T-helper 1 cell treated with Interleukin-12 subunit alpha and Interleukin-12 subunit beta and Interleukin-4 antibody, amounts not matched to agents 30 μg/mL and 1 μg/mL, for 36 hours (primary cell): ENCODE measurements at regions not wholly inside any gene's neighbourhood (a gene's known extent, or its start where the extent isn't known, plus 50 kb on each side); places are given as distances from the start of the nearest gene placed in this dataset.

ENCODE experiments used
- H3K27ac Mint-ChIP-seq: one replicate; pipeline ENCODE4 v1.8.0; 2021; ENCODE audit warnings: mild to moderate bottlenecking, mixed read lengths
- H3K27me3 Mint-ChIP-seq: one replicate; pipeline ENCODE4 v1.8.0; 2021; ENCODE audit warnings: low read depth, mixed read lengths
- H3K36me3 Mint-ChIP-seq: one replicate; pipeline ENCODE4 v1.8.0; 2021; ENCODE audit warnings: low read depth, mixed read lengths
- H3K4me1 Mint-ChIP-seq: one replicate; pipeline ENCODE4 v1.8.0; 2021; ENCODE audit warnings: low read depth, mixed read lengths
- H3K4me3 Mint-ChIP-seq: one replicate; pipeline ENCODE4 v1.8.0; 2021; ENCODE audit warnings: mild to moderate bottlenecking, moderate library complexity, mixed read lengths
- H3K9me3 Mint-ChIP-seq: one replicate; pipeline ENCODE4 v1.8.0; 2021; ENCODE audit warnings: mixed read lengths

GRCh38 chr10:4217653-4218052 lies 432.6 kb upstream of the KLF6 start:
- Mint-ChIP-seq H3K36me3 (no peaks in the 10 kb centered on the region), H3K4me1 (no peaks in the 10 kb centered on the region), H3K27me3 (peaks cover 18% of the 10 kb centered on the region), H3K9me3 (no peaks in the 10 kb centered on the region), H3K27ac (no peak overlapping the region), H3K4me3 (no peak overlapping the region)

GRCh38 chr10:4217187-4217586 lies 432.2 kb upstream of the KLF6 start:
- Mint-ChIP-seq H3K27me3 (peaks cover 18% of the 10 kb centered on the region), H3K9me3 (no peaks in the 10 kb centered on the region), H3K27ac (no peak overlapping the region), H3K4me1 (no peaks in the 10 kb centered on the region), H3K4me3 (no peak overlapping the region), H3K36me3 (no peaks in the 10 kb centered on the region)

GRCh38 chr10:4216726-4217125 lies 431.7 kb upstream of the KLF6 start:
- Mint-ChIP-seq H3K27ac (no peak overlapping the region), H3K4me3 (no peak overlapping the region), H3K9me3 (no peaks in the 10 kb centered on the region), H3K27me3 (peaks cover 18% of the 10 kb centered on the region), H3K4me1 (no peaks in the 10 kb centered on the region), H3K36me3 (no peaks in the 10 kb centered on the region)

- peaks cover 18% of the 10 kb centered on the region for H3K27me3 Mint-ChIP-seq
- no peaks in the 10 kb centered on the region for H3K9me3 Mint-ChIP-seq
- H3K36me3 Mint-ChIP-seq: no peaks in the 10 kb centered on the region
- H3K27ac Mint-ChIP-seq: no peak overlapping the region
- H3K4me3 Mint-ChIP-seq: no peak overlapping the region
- no peaks in the 10 kb centered on the region for H3K4me1 Mint-ChIP-seq
These were observed 431.1 kb upstream of the KLF6 start for GRCh38 chr10:4215963-4216575.

- Mint-ChIP-seq H3K27me3 (peaks cover 18% of the 10 kb centered on the region), H3K27ac (no peak overlapping the region), H3K4me1 (no peaks in the 10 kb centered on the region), H3K36me3 (no peaks in the 10 kb centered on the region), H3K9me3 (no peaks in the 10 kb centered on the region), H3K4me3 (no peak overlapping the region)
These were observed 430.5 kb upstream of the KLF6 start for GRCh38 chr10:4215485-4215884.

GRCh38 chr10:4214908-4215307 lies 429.9 kb upstream of the KLF6 start:
- no peaks in the 10 kb centered on the region for H3K4me1 Mint-ChIP-seq
- no peak overlapping the region for H3K4me3 Mint-ChIP-seq
- H3K27me3 Mint-ChIP-seq: peaks cover 18% of the 10 kb centered on the region
- H3K27ac Mint-ChIP-seq: no peak overlapping the region
- no peaks in the 10 kb centered on the region for H3K9me3 Mint-ChIP-seq
- H3K36me3 Mint-ChIP-seq: no peaks in the 10 kb centered on the region

- H3K4me1 Mint-ChIP-seq: no peaks in the 10 kb centered on the region
- no peaks in the 10 kb centered on the region for H3K9me3 Mint-ChIP-seq
- H3K36me3 Mint-ChIP-seq: no peaks in the 10 kb centered on the region
- H3K27me3 Mint-ChIP-seq: peaks cover 21% of the 10 kb centered on the region
- H3K27ac Mint-ChIP-seq: no peak overlapping the region
- H3K4me3 Mint-ChIP-seq: no peak overlapping the region
These were observed 428.4 kb upstream of the KLF6 start for GRCh38 chr10:4213441-4213840.

- Mint-ChIP-seq H3K9me3 (no peaks in the 10 kb centered on the region), H3K4me3 (no peak overlapping the region), H3K27me3 (peaks cover 28% of the 10 kb centered on the region), H3K27ac (no peak overlapping the region), H3K4me1 (no peaks in the 10 kb centered on the region), H3K36me3 (no peaks in the 10 kb centered on the region)
These were observed 427.2 kb upstream of the KLF6 start for GRCh38 chr10:4212111-4212630.

- no peak overlapping the region for H3K27ac Mint-ChIP-seq
- H3K4me3 Mint-ChIP-seq: no peak overlapping the region
- no peaks in the 10 kb centered on the region for H3K9me3 Mint-ChIP-seq
- H3K4me1 Mint-ChIP-seq: no peaks in the 10 kb centered on the region
- H3K27me3 Mint-ChIP-seq: peaks cover 13% of the 10 kb centered on the region
- no peaks in the 10 kb centered on the region for H3K36me3 Mint-ChIP-seq
These were observed 423.5 kb upstream of the KLF6 start for GRCh38 chr10:4208499-4208898.

- peaks cover 2% of the 10 kb centered on the region for H3K36me3 Mint-ChIP-seq
- H3K9me3 Mint-ChIP-seq: no peaks in the 10 kb centered on the region
- H3K4me1 Mint-ChIP-seq: no peaks in the 10 kb centered on the region
- peaks cover 13% of the 10 kb centered on the region for H3K27me3 Mint-ChIP-seq
- no peak overlapping the region for H3K27ac Mint-ChIP-seq
- no peak overlapping the region for H3K4me3 Mint-ChIP-seq
These were observed 420.1 kb upstream of the KLF6 start for GRCh38 chr10:4205113-4205512.

- Mint-ChIP-seq H3K4me1 (no peaks in the 10 kb centered on the region), H3K9me3 (no peaks in the 10 kb centered on the region), H3K4me3 (no peak overlapping the region), H3K36me3 (peaks cover 2% of the 10 kb centered on the region), H3K27me3 (peaks cover 5% of the 10 kb centered on the region), H3K27ac (no peak overlapping the region)
These were observed 417.9 kb upstream of the KLF6 start for GRCh38 chr10:4202938-4203337.

GRCh38 chr10:4201866-4202825 lies 417.1 kb upstream of the KLF6 start:
- no peaks in the 10 kb centered on the region for H3K27me3 Mint-ChIP-seq
- H3K9me3 Mint-ChIP-seq: no peaks in the 10 kb centered on the region
- peaks cover 2% of the 10 kb centered on the region for H3K36me3 Mint-ChIP-seq
- no peaks in the 10 kb centered on the region for H3K4me1 Mint-ChIP-seq
- no peak overlapping the region for H3K27ac Mint-ChIP-seq
- H3K4me3 Mint-ChIP-seq: no peak overlapping the region

- Mint-ChIP-seq H3K36me3 (peaks cover 2% of the 10 kb centered on the region), H3K27me3 (no peaks in the 10 kb centered on the region), H3K9me3 (no peaks in the 10 kb centered on the region), H3K4me3 (no peak overlapping the region), H3K27ac (no peak overlapping the region), H3K4me1 (no peaks in the 10 kb centered on the region)
These were observed 414.2 kb upstream of the KLF6 start for GRCh38 chr10:4199196-4199595.

GRCh38 chr10:4198216-4198615 lies 413.2 kb upstream of the KLF6 start:
- Mint-ChIP-seq H3K36me3 (peaks cover 2% of the 10 kb centered on the region), H3K9me3 (no peaks in the 10 kb centered on the region), H3K27ac (no peak overlapping the region), H3K4me3 (no peak overlapping the region), H3K4me1 (no peaks in the 10 kb centered on the region), H3K27me3 (no peaks in the 10 kb centered on the region)

- H3K36me3 Mint-ChIP-seq: peaks cover 2% of the 10 kb centered on the region
- H3K27ac Mint-ChIP-seq: no peak overlapping the region
- no peaks in the 10 kb centered on the region for H3K27me3 Mint-ChIP-seq
- no peaks in the 10 kb centered on the region for H3K4me1 Mint-ChIP-seq
- no peaks in the 10 kb centered on the region for H3K9me3 Mint-ChIP-seq
- no peak overlapping the region for H3K4me3 Mint-ChIP-seq
These were observed 412.7 kb upstream of the KLF6 start for GRCh38 chr10:4197676-4198075.
